SH-SY5Y (cell line): ENCODE measurements at regions not wholly inside any gene's neighbourhood (a gene's known extent, or its start where the extent isn't known, plus 50 kb on each side); places are given as distances from the start of the nearest gene placed in this dataset.

Source experiments
- GATA2 ChIP-seq: IDR thresholded peaks from 2 replicates; pipeline ENCODE4 v1.6.1; 2011; ENCODE audit warnings: mild to moderate bottlenecking, low read depth, low read length
- GATA3 ChIP-seq: IDR thresholded peaks from 2 replicates; pipeline ENCODE4 v1.6.1; 2011; ENCODE audit warnings: low read depth, mild to moderate bottlenecking, low read length, moderate library complexity

DNA sequence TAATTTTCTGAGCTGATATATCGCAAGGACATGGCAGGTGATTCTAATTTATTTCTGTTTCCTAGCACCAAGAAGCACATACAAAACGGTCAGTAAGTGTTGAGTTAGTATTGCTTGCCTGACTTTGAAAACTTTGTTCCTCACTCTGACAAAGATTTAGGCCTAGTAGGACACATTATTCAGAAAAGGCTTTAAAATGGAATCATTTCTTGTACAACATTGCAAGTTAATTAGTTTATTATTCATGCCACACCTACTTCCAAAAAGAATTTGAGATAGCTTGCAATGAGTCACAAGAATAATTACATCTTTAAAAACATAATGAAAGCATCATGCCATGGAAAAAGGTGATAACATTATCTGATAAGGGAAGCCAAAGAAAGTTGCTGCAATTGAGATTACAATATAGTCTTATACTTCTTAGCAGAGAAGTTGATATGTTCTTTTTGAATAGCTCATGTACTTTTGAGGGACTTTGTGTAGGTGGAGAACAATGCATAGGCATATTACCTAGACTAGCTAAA is 474.2 kb downstream of the KLF5 start:
- TF ChIP-seq GATA3 (no peak), GATA2 (no peak)

DNA sequence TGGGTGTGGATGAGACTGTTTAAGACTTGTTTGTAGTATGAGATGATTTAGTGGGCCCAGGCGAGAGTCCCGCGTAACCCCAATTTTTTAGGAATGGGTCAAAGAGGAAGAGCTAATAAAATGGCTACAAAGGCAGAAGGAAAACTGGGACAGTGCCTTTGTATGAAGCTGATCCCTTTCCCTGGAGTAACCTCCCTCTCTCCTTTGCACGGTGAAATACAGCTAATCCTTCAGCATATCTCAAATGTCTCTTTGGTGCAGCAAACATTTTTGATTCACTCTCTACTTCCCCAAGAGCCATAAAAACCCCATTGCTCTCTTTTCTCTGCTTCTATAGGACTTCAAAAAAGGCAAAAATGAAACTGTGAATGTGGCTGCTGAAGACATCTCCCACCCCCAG is 473.8 kb downstream of the KLF5 start:
- TF ChIP-seq GATA2 = no peak
- no peak for TF ChIP-seq GATA3

DNA sequence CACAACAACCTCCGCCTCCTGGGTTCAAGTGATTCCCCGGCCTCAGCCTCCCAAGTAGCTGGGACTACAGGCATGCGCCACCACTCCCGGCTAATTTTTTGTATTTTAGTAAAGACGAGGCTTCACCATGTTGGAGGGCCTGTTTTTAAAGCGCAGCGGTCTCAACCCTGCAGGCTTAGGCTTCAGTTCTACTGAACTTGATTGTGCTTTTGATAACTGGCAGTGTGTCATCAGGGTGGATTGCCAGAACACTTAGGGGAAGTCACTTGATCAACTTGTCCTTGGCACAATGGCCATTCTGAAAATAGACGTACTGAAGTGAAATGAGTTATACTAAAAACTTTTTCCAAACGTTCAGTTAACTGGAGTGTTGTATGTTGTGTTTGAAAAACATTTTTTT is 472.2 kb downstream of the KLF5 start:
- TF ChIP-seq GATA2 (no peak), GATA3 (no peak)

DNA sequence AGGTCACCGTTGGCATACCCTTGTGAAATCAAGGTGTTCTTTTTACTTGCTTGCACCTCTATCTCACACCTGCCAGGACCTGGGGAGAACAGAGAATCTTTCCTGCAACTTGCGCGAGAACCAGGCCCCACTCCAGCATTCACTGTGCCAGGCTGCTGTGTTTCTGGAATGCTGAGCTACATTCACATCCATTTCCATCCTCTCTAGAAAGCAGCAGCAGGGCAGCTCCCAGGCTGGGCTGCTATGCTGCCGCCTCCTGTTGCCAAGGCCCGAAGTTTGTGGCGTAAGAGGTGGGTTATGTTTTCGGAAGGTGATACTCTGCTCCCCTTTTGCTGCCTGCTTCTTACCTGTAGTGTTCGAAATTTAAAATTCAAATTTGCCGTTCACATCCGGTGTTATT is 464.1 kb downstream of the KLF5 start:
- no peak for TF ChIP-seq GATA2
- no peak for TF ChIP-seq GATA3

DNA sequence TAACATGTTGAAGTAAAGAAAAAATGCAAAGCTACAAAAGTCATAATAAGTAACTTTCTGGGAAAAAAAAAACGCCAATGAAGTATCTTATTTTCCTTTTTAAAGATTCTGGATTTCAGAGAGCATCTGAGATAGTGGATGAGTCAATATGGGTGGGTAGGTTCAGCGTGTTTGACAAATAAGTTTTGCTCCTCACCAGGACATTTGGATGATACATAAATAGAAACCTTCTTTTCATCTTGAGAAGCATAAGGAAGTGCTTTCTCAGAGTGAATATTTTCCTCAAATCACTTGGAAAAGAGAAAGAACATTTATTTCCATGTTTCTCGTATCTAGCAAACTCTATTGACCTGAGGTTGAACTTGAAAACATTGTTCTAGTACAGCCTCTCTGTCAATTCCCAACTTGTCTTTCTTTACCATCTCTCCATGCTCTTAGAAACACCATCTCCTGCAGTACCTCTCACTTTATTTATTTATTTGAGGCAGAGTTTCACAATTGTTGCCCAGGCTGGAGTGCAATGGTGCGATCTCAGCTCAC is 463.2 kb downstream of the KLF5 start:
- TF ChIP-seq GATA3 (no peak), GATA2 (no peak)

DNA sequence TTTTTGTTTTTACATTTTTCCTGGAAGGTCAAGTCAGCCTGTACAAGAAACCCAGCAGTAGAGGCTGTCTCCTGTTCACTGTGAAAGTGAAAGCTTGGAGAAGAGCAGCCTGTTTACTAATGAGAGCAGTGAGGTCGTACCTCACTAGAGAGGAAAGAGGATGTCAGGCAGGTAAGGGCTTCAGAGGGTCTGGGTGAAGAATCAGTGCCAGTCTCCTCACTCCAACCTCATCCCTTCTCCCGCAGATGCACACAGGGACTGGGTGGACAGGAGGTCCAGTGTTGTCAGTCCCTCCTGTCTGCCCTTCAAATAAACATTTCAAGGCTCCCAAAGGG is 462.5 kb downstream of the KLF5 start:
- TF ChIP-seq GATA3 = no peak
- no peak for TF ChIP-seq GATA2

DNA sequence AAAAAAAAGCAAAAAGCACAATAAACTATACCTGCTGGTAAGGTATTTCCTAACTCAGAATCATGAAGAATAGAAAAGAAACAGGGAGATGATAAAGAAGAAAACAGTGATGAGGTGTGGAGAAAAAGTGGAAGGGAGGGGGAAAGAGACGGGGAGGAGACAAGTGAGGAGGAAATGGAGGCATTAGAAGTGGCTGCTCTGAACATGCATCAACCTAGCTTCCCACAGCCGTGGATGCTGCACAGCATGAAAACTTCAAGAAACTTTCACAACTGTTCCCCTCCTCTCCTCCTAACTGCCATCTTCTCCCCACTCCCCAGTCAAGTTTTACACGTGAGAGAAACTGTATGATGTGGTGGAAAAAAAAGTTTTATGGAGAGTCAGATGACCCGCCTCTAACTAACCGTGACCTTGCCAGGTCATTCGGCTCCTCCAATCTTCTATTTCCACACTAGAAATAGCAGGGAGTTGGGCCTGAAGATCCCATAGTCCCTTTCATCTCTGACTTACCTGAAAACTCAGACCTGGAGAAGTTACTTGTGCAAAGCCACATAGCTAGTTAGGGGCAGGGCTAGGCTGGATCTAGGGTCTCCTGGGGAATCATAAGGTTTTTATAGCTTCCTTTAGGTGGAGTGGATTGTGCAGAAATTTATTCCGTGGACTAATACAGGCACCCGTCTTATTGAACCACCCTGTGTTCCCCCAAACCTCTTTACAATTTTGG is 461.9 kb downstream of the KLF5 start:
- no peak for TF ChIP-seq GATA2
- no peak for TF ChIP-seq GATA3

DNA sequence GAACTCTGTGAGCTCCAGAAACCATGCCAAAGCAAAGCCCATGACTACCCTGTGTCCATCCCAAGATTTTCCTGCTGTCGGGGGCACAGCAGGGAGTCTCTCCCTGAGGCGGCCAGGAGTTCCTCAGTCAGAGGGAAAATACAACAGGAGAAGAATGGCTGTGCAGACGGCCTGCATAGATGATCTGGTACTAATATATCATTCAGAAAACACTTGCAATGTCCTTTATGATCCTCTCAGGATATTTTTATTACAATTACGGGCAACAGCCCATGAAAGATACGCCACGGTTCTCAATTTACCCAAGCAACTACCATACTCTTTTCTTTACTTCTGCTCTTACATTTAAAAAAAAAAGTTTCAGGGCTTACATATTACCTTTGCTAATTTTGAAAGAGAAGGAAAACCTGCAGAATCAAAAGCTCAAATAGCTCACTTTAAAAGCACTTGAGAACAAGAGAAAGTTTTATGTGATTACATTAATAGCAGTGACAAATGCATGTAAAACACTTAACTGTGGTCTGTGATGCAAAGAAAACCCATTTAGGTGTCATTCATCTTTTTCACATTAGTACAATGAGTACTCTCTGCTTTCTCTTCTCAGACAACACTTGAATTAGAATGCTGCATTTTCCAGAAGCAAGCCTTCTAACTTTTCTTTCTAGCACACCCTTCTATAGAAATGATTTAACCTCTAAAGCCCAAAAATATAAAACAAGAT is 460.8 kb downstream of the KLF5 start:
- TF ChIP-seq GATA3 = no peak
- TF ChIP-seq GATA2 = no peak

DNA sequence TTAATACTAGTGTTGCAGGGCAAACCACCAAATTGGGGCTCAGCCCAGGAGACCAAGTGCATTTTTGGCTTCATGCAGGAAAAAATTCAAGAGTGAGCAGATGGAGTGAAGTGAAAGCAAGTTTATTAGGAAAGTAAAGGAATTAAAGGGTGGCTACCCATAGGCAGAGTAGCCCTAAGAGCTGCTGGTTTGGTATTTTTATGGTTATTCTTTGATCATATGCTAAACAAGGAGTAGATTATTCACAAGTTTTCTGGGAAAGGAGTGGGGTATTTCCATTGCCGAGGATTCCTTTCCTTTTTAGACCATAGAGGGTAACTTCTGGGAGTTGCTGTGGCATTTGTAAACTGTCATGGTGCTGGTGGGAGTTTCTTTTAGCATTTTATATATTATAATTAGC is 459.0 kb downstream of the KLF5 start:
- TF ChIP-seq GATA2 (no peak), GATA3 (no peak)

DNA sequence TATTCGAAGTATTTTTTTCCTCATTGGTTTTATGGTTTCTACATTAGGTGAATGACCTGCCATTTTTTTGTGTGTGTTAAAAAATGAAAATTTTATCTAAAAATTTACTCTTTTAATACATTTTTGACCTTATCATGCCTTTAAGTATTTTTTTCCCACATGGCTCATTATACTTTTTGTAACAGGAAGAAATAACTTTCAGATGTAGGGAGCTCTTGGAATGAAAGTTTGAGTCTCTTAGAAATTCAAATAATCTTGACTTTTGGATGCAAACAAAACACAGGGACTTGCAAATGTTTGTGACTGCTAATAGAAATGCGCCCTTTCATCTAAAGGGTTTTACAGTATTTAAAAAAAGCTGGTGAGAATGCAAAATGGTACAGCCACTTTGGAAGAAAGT is 457.9 kb downstream of the KLF5 start:
- TF ChIP-seq GATA2 (no peak), GATA3 (no peak)

DNA sequence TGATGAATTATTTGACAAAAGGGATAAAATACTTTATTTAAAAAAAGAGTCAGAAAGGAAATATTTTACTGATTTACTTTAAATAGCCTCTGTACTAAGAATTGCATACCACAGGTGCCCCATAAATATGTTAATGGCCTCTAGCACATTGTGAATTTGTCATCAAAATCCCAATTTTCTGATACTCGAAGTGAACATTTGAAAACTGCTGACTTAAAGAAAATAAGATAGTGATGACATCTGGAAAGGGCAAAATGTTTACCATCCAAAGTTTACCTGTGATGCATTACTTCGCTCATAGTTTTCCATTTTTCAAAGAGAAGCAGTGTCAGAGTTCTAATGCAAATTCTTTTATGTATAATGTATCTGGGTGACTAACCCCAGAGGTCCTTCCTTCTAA is 455.4 kb downstream of the KLF5 start:
- TF ChIP-seq GATA2 (no peak), GATA3 (no peak)

DNA sequence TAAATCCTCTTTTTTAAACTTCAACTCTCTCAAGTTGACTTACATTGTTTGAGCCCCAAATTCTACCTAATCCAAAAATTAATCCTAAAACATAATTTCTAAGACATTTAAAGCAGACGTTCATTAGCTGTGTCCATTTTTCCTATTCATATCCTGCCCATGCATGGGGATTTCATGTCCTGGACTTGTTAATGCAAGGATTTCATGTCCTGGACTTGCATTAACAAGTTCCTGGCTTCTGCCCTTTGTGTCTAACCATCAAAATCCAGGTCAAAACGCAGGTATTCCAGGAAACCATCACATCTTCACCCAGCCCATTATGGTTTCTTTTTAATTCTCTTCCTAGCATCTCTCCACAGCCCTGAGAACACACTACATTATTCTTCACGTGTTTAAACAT is 454.9 kb downstream of the KLF5 start:
- no peak for TF ChIP-seq GATA2
- no peak for TF ChIP-seq GATA3

DNA sequence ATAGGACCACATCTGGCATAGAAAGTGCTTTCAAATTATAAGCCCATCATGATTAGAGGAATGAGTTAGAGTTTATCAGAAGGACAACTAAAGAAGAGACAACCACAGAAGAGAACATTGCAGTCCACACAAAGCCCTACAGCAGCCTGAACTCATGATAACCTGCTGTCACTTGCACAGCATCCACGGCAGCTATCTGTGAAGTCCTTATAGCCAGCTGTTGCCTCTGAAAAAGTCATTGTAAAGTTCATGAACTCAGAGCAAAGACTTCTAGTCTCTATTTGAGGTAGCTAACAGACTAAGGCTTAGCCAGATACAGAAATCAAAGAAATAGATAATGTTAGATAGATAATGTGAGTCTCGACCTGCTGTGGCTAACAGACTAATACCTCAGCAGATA is 450.0 kb downstream of the KLF5 start:
- TF ChIP-seq GATA2 = no peak
- no peak for TF ChIP-seq GATA3

DNA sequence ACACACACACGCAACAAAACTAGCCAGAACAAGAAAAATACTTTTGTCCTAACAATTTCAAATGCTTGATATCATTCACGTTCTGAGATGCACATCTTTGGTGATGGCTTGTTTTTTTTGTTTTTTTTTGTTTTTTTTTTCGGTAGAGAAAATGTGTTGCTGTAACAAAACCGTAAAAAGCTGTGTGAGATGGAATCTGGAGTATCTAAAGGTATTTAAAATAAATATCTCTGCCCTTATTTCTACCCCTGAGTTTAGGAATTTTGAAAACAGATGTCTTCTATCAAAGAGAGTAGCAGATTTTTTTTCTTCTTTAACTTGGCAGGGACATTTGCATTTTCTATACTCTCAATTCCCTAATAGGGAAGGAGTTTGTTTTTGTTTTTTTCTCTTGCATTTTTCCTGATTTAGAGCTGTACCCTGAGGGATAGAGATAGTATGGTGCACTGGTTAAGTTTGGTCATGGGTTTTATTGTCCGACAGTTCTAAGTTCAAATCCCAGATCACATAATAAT is 446.6 kb downstream of the KLF5 start:
- TF ChIP-seq GATA2 = no peak
- TF ChIP-seq GATA3 = no peak

DNA sequence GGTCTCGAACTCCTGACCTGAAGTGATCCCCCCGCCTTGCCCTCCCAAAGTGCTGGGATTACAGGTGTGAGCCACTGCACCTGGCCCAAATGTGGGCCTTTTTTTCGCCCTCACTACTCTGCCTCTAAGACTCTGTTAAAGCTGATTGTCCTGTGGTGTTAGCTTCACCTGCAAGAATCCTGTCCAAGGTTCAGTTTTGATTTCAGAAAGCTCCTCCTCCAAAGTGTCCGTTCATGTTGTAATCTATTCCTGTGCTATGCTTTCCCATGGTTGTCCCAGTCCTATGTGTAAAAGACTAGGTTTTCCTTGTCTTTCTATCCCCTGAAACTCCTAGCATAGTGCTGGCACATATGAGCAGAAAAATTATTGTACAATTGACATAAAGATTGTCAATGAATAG is 440.9 kb downstream of the KLF5 start:
- no peak for TF ChIP-seq GATA2
- no peak for TF ChIP-seq GATA3
